Activated naive CD4-positive, alpha-beta T cell treated with anti-CD3 and anti-CD28 coated beads for 36 hours (primary cell): ENCODE measurements at regions not wholly inside any gene's neighbourhood (a gene's known extent, or its start where the extent isn't known, plus 50 kb on each side); places are given as distances from the start of the nearest gene placed in this dataset.
"Not testable (repeated sequence)": the region's sequence is repeated elsewhere in the genome, so short reads cannot be mapped to it uniquely, and the experiment has no call there.

ENCODE experiments used
- CTCF ChIA-PET: fragments of 350-600 bp; sonication (Branson Sonifier 250); formaldehyde crosslinking; loops from one replicate; lab custom pipeline; 2021; ENCODE audit warnings: antibody characterized with exemption; lab: Charles Lee
- DNase-seq: peaks from one replicate; pipeline ENCODE4 v3.0.0-alpha.2; 2020
- H3K27ac Mint-ChIP-seq: one replicate; pipeline ENCODE4 v1.8.0; 2021; ENCODE audit warnings: mild to moderate bottlenecking, mixed read lengths
- H3K27me3 Mint-ChIP-seq: one replicate; pipeline ENCODE4 v1.8.0; 2021; ENCODE audit warnings: low read depth, mixed read lengths
- H3K36me3 Mint-ChIP-seq: one replicate; pipeline ENCODE4 v1.8.0; 2021; ENCODE audit warnings: low read depth, mixed read lengths
- H3K4me1 Mint-ChIP-seq: one replicate; pipeline ENCODE4 v1.8.0; 2021; ENCODE audit warnings: low read depth, mixed read lengths
- H3K4me3 Mint-ChIP-seq: one replicate; pipeline ENCODE4 v1.8.0; 2021; ENCODE audit warnings: mild to moderate bottlenecking, moderate library complexity, mixed read lengths
- H3K9me3 Mint-ChIP-seq: one replicate; pipeline ENCODE4 v1.8.0; 2021; ENCODE audit warnings: mixed read lengths
- intact Hi-C: fragments of 100-400 bp; cut with micrococcal nuclease; formaldehyde crosslinking; loops from one replicate; pipeline ENCODE4 v1.15.1; 2023

- no peak overlapping the region for H3K4me3 Mint-ChIP-seq
- H3K9me3 Mint-ChIP-seq, result no peaks in the 10 kb centered on the region
- CTCF ChIA-PET, result no interaction called here
- DNase-seq, result no peak
- intact Hi-C loops, result no loop called here
- no peaks in the 10 kb centered on the region for H3K27me3 Mint-ChIP-seq
- H3K4me1 Mint-ChIP-seq, result no peaks in the 10 kb centered on the region
- H3K36me3 Mint-ChIP-seq, result no peaks in the 10 kb centered on the region
- H3K27ac Mint-ChIP-seq, result no peak overlapping the region
These were observed 353.1 kb upstream of the FANCL start for GRCh38 chr2:58594175-58594574.

GRCh38 chr2:58586178-58586577, 345.1 kb upstream of the FANCL start:
- intact Hi-C loops, H3K36me3 Mint-ChIP-seq, H3K27ac Mint-ChIP-seq, H3K9me3 Mint-ChIP-seq, H3K4me3 Mint-ChIP-seq, DNase-seq, H3K27me3 Mint-ChIP-seq, CTCF ChIA-PET, H3K4me1 Mint-ChIP-seq: not testable (repeated sequence)

- no peaks in the 10 kb centered on the region for H3K27me3 Mint-ChIP-seq
- CTCF ChIA-PET, result no interaction called here
- intact Hi-C loops, result no loop called here
These were observed 344.1 kb upstream of the FANCL start for GRCh38 chr2:58585233-58585632.

DNA sequence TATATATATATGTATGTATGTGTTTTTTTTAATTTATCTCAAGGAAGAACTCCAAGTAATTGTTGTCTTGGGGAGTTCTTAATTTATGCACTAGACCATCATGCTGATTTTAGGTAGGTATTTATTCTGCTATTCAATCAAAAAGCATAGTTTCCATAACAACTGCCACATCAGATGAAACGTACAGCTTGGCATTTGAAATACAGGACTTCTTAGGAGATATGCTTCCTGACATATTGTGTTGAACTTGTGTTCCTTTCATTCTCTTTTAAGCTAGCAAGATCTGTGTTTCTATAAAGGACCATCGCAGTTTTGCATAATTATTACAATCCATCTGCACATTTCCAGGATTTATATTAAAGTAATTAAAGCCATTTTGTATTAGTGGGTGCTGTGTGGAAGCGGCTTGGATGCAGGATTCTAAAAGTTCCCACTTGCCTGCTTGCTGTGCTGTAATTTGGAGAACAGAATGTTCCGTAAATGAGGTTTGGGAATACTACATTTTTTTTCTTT, 343.5 kb upstream of the FANCL start:
- Mint-ChIP-seq H3K9me3 (no peaks in the 10 kb centered on the region), H3K27me3 (no peaks in the 10 kb centered on the region), H3K27ac (no peak overlapping the region), H3K4me1 (no peaks in the 10 kb centered on the region), H3K4me3 (no peak overlapping the region), H3K36me3 (no peaks in the 10 kb centered on the region)
- CTCF ChIA-PET, result no interaction called here
- DNase-seq, result no peak
- intact Hi-C loops, result no loop called here

More at GRCh38 chr2:58585233-58585632, 344.1 kb upstream of the FANCL start:
- H3K9me3 Mint-ChIP-seq, result no peaks in the 10 kb centered on the region
- no peaks in the 10 kb centered on the region for H3K36me3 Mint-ChIP-seq
- H3K27ac Mint-ChIP-seq, result no peak overlapping the region
- DNase-seq, result no peak
- no peaks in the 10 kb centered on the region for H3K4me1 Mint-ChIP-seq
- no peak overlapping the region for H3K4me3 Mint-ChIP-seq

DNA sequence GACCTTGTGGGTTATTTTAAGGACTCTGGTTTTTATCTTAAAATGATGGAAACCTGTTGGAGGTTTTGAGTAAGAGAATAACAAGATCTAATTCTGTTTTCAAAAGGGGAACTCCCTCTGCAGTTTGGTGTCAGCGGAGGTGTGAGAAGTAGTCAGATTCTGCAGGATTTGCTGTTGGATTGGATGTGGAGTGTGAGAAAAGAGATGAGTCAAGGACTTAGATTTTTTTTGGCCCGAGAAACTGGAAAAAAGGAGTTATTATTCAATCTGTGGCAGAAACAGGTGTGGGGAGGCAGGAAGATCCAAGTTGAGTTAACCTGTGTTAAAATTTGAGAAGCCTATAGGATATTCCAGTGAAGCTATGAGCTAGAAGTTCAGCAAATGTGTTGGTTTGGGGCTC, 337.2 kb upstream of the FANCL start:
- Mint-ChIP-seq H3K4me3 (no peak overlapping the region), H3K27me3 (peaks cover 7% of the 10 kb centered on the region), H3K36me3 (no peaks in the 10 kb centered on the region), H3K4me1 (no peaks in the 10 kb centered on the region), H3K27ac (no peak overlapping the region), H3K9me3 (no peaks in the 10 kb centered on the region)
- intact Hi-C loops, result no loop called here
- DNase-seq, result no peak
- CTCF ChIA-PET, result no interaction called here

GRCh38 chr2:58574873-58575272, 333.7 kb upstream of the FANCL start:
- Mint-ChIP-seq H3K36me3 (no peaks in the 10 kb centered on the region), H3K9me3 (no peaks in the 10 kb centered on the region), H3K4me1 (no peaks in the 10 kb centered on the region), H3K27ac (no peak overlapping the region), H3K27me3 (peaks cover 7% of the 10 kb centered on the region), H3K4me3 (no peak overlapping the region)
- DNase-seq, result no peak
- CTCF ChIA-PET, result interaction anchor here (0.6 to 1.3 kb wide), 3 partner anchors 18 to 854 kb away, joined by 3 to 4 read pairs (median 3); no protein-coding TSS in a partner anchor
- intact Hi-C loops, result no loop called here

GRCh38 chr2:58572731-58573130, 331.6 kb upstream of the FANCL start:
- no peaks in the 10 kb centered on the region for H3K9me3 Mint-ChIP-seq
- no peaks in the 10 kb centered on the region for H3K27me3 Mint-ChIP-seq
- intact Hi-C loops, result no loop called here
- no peak overlapping the region for H3K27ac Mint-ChIP-seq
- CTCF ChIA-PET, result interaction anchor here (0.8 kb wide), 1 partner anchor 15 kb away, joined by 3 read pairs; no protein-coding TSS in a partner anchor
- no peak for DNase-seq
- H3K36me3 Mint-ChIP-seq, result no peaks in the 10 kb centered on the region
- H3K4me1 Mint-ChIP-seq, result no peaks in the 10 kb centered on the region
- H3K4me3 Mint-ChIP-seq, result no peak overlapping the region

GRCh38 chr2:58571181-58571852, 330.2 kb upstream of the FANCL start:
- Mint-ChIP-seq H3K4me1 (no peaks in the 10 kb centered on the region), H3K9me3 (no peaks in the 10 kb centered on the region), H3K4me3 (no peak overlapping the region), H3K27ac (no peak overlapping the region), H3K27me3 (no peaks in the 10 kb centered on the region), H3K36me3 (no peaks in the 10 kb centered on the region)
- DNase-seq, result peak; percentile 28
- intact Hi-C loops, result loop anchor here (2.0 kb wide), 1 partner anchor 1979 kb away; no protein-coding TSS in a partner anchor
- CTCF ChIA-PET, result interaction anchor here (0.7 to 1.0 kb wide), 4 partner anchors 28 to 576 kb away, joined by 3 to 5 read pairs (median 4); no protein-coding TSS in a partner anchor

- no peak overlapping the region for H3K4me3 Mint-ChIP-seq
- no peaks in the 10 kb centered on the region for H3K9me3 Mint-ChIP-seq
- H3K36me3 Mint-ChIP-seq, result no peaks in the 10 kb centered on the region
- H3K27me3 Mint-ChIP-seq, result no peaks in the 10 kb centered on the region
- CTCF ChIA-PET, result no interaction called here
- H3K27ac Mint-ChIP-seq, result no peak overlapping the region
- intact Hi-C loops, result loop anchor here (2.0 kb wide), 1 partner anchor 1981 kb away; no protein-coding TSS in a partner anchor
- DNase-seq, result peak; percentile 12
- H3K4me1 Mint-ChIP-seq, result no peaks in the 10 kb centered on the region
These were observed 328.5 kb upstream of the FANCL start for GRCh38 chr2:58569475-58570185.

DNA sequence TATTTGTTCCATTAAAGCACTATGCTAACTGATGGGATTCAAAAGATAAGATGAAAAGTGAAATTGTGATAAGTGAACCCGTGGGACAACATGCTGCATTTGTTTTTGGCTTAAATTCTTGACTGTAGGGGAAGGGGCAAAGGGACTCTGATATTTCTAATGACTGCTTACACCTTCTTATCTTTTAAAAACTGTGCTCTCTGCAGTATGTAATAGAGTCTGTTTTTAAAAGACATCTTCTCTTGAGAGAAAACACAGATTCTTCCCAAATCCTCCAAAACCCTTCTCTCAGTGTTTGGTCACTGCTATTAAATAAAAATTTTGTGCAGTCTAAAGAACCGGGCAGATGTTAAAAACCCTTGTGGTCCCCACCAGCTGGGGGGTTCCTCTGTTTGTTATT, 327.8 kb upstream of the FANCL start:
- Mint-ChIP-seq H3K27ac (no peak overlapping the region), H3K4me1 (no peaks in the 10 kb centered on the region), H3K4me3 (no peak overlapping the region), H3K9me3 (no peaks in the 10 kb centered on the region), H3K27me3 (no peaks in the 10 kb centered on the region), H3K36me3 (no peaks in the 10 kb centered on the region)
- intact Hi-C loops, result no loop called here
- DNase-seq, result no peak
- CTCF ChIA-PET, result no interaction called here

GRCh38 chr2:58562276-58562675, 321.2 kb upstream of the FANCL start:
- Mint-ChIP-seq H3K9me3 (no peaks in the 10 kb centered on the region), H3K27me3 (no peaks in the 10 kb centered on the region), H3K4me3 (no peak overlapping the region), H3K27ac (no peak overlapping the region), H3K4me1 (no peaks in the 10 kb centered on the region), H3K36me3 (no peaks in the 10 kb centered on the region)
- CTCF ChIA-PET, result no interaction called here
- DNase-seq, result no peak
- intact Hi-C loops, result no loop called here

DNA sequence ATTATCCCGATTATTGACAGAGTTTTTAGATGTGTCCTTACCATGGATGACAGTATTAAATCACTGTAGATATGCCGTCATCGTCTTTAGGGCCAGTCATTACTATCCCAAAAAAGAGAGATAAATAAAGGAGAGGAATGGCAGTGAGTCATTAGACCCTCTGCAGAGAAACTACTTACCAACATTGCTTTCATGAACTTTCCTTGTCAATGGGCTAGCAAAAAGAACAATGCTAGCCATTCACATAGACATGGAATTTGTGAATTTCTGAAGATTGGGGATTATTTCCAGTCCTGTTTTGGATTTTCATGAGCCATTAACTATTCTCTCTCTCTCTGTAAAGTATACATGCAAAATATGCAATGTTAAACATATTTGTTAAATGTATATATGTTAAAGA, 319.4 kb upstream of the FANCL start:
- Mint-ChIP-seq H3K4me3 (no peak overlapping the region), H3K4me1 (no peaks in the 10 kb centered on the region), H3K27ac (no peak overlapping the region), H3K27me3 (no peaks in the 10 kb centered on the region), H3K9me3 (no peaks in the 10 kb centered on the region), H3K36me3 (no peaks in the 10 kb centered on the region)
- intact Hi-C loops, result no loop called here
- CTCF ChIA-PET, result no interaction called here
- DNase-seq, result no peak

GRCh38 chr2:58558881-58559280, 317.8 kb upstream of the FANCL start:
- Mint-ChIP-seq H3K27me3 (no peaks in the 10 kb centered on the region), H3K36me3 (no peaks in the 10 kb centered on the region), H3K4me1 (no peaks in the 10 kb centered on the region), H3K9me3 (no peaks in the 10 kb centered on the region), H3K4me3 (no peak overlapping the region), H3K27ac (no peak overlapping the region)
- no peak for DNase-seq
- CTCF ChIA-PET, result no interaction called here
- intact Hi-C loops, result no loop called here
